GM21390 (cell line): ENCODE measurements at regions not wholly inside any gene's neighbourhood (a gene's known extent, or its start where the extent isn't known, plus 50 kb on each side); places are given as distances from the start of the nearest gene placed in this dataset.

Source experiments
- ATAC-seq: cut with Tn5 transposase; IDR thresholded peaks from one replicate; pipeline ENCODE4 v1.9.1; 2021; ENCODE audit not compliant: unreplicated experiment

DNA sequence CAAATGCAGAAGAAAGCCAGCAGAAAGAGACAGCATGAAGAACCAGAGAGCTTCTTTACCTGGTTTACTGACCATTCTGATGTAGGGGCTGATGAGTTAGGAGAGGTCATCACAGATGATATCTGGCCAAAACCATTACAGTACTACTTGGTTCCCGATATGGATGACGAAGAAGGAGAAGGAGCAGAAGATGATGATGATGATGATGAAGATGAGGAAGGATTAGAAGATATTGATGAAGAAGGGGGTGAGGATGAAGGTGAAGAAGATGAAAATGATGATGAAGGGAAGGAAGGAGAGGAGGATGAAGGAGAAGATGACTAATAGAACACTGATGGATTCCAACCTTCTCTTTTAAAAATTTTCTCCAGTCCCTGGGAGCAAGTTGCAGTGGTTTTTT is 178.2 kb upstream of the CRY1 start:
- ATAC-seq, result no peak

GRCh38 chr12:107275530-107275929 is 182.2 kb upstream of the CRY1 start:
- ATAC-seq, result no peak

DNA sequence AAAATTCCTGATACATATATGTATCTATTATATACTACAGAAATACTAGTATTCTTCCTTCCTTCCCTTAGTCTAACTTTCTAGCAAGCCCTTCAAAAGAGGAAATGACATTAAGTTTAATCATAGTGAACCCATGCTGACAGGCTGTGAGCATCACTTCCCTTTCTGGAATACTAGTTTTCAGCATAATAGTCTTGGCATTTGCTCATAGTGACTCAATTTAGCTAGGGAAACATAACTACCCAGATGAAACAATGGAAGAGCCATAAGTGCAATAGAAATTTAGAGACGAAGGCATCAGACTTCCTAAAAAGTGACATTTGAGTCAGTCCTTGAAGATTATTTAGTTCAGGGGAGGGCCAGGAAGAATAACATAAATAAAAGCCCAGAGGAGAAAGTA is 184.5 kb upstream of the CRY1 start:
- ATAC-seq, result no peak

DNA sequence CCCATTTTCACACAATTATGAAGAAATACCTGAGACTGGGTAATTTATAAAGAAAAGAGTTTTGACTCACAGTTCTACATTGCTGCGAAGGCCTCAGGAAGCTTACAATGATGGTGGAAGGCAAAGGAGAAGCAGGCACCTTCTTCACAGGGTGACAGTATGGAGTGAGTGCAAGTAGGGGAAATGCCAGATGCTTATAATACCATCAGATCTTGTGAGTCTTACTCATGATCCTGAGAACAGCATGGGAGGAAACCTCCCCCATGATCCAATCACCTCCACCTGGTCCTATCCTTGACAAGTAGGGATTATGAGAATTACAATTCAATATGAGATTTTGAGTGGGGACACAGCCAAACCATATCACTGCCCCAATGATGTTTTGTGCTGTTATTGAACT is 189.3 kb upstream of the CRY1 start:
- ATAC-seq, result no peak

- no peak for ATAC-seq
Observed at GRCh38 chr12:107283652-107284051, 190.3 kb upstream of the CRY1 start.

DNA sequence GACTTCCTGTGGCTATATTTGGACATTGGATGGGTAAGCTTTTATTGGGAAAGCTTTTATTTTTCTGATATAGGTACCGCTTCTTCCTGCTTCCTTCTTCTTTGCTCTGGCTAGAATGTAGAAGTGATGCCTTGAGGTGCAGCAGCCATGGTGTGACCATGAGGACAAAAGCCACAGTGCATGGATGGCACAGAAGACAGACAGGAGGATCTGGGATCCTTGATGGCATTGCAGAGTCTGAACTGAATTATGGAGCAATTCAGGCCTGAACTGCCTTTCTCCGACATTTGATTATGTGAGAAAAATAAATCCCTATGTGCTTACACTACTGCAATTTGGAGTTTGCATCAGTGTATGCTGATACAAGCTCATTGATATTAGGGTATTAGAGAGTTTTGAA is 191.3 kb upstream of the CRY1 start:
- no peak for ATAC-seq

GRCh38 chr12:107287436-107288413 is 194.4 kb upstream of the CRY1 start:
- ATAC-seq, result no peak

DNA sequence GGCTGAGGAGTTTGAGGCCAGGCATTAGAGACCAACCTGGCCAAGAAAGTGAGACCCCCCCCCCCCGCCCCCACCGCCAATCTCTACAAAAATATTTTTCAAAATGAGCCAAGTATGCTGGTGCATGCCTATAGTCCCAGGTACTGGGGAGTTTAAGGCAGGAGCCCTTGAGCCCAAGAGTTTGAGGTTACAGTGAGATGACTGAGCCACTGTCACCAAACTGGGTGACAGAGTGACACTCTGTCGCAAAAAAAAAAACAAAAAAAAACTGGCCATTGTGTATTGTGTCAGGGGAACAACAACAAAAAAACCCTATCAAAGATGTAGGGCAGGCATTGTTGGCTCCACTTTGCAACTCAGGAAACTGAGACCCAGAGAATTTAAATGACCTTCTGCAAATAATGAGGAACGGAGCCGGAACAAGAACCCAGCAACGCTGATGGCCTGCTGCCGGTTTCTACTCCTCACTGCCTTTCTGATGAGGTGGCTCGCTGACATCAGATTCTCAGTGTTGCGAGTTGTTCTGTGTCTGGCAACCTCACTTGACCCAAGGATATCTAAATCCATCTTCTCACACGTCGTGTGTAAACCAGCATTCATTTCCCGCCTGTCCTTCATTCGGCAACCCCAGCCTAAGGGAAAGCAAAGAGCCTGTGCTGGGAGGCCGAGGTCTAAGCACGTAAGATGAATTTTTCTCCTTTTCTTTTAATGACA is 195.2 kb upstream of the CRY1 start:
- no peak for ATAC-seq

GRCh38 chr12:107291018-107291417 is 197.7 kb upstream of the CRY1 start:
- no peak for ATAC-seq

DNA sequence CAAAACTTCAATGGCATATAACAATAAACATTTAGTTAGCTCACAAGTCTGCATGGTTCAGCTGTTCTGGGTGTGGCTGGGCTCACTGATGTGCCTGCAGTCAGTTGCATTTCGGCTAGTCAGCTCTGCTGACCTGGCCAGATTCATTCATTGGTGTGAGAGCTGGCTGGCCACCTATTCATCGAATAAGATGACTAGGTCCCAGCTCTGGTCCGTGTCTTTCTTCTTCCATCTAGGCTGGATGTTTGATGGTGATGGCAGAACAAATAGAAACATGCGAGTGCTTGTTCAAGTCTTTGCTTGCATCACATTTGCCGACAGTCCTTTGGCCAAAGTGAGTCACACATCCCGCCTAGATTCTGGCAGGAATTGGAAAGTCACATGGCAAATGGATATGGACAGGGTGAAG is 203.3 kb upstream of the CRY1 start:
- no peak for ATAC-seq

DNA sequence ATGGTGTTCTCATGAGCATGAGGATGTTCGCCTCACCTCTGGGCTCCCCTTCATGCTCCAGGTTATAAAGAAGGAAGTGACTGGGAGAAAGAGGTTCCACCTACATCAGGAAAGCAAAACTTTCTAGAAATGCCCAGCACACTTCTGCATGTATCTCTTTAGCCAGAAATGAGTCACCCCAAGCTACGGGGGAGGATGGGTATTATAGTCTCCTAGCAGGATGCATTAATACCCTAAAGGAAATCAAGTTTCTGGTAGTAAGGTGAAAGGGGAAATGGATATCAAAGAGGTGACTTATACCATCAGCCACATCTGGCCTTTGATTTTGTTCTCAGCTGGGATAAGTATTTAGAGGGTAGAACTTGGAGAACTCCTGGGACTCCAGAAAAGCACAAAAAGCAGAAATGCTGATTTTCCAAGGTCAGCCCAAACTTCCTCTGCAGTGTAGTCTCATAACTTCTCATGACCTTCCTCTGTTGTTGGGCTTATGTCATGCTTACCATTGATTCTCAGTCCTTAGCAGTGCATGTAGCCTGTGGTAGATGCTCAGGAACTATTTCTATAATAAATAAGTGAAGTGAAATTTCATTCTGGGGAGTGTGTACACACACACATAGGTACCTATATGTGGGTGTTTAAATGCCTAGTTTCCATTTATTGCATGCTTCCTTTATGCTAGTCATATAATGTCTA is 209.4 kb upstream of the CRY1 start:
- no peak for ATAC-seq

DNA sequence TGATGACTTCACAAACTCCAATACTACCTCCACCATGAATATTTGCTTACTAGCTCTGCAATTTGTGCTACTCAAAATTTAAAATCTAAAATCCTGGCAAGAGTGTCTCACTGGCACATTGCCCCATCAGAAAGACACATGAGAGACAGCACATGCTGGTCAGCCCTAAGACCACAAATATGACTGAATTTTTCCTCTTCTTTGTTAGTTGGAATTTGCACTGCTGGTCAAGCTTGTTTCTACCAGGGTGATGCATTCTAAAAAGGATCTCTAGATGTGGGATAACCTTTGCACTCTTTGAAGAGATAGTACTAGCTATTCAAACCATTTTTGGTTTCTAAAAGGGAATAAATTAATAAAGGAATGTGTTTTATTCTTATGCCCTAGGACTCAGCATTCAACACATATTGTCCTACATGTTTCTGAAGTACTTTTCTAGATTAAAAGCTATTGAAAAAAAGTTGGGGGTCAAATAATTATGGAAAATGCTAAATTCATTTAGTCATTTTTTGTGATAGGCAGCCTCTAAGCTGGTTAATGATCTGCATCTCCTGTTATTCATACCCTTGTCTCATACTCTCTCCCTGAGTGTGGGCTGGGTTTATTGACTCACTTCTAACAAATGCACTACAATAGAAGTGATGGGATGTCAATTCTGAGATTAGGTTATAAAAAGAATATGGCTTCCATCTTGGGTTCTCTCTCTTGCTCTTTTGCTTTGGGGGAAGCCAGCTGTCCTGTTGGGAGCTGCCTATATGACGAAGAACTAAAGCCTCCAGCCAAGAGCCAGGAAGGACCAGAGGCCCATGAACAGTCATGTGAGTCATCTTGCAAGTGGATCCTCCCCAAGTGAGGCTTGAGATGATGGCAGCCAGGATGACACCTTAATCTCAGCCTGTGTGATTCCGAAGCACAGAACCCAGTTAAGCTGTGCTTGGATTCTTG is 211.5 kb upstream of the CRY1 start:
- no peak for ATAC-seq

DNA sequence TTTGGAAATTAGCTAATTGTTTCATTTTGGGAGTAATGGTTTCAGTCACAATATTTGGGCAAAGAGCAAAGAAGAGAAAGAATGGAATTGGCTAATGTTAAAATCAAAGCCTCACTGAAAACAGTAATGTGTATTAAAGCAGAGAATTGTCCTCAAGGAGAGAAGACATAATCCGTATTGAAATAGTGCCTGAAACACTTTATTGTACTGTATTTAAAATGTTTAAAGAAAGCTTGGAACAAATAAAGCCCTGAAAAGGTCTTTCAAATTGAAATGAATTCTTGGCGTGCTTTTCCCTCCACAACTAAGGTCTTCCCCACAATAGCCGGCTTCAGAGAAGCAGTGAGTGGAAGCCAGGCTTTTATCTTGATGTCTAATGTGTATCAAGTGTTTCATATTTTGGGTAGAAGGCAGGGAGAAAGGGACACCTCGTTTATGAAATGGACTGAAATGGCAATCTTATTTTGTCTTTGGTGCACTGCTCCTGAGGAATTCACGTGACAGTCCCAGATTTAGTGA is 212.9 kb upstream of the CRY1 start:
- ATAC-seq, result no peak

GRCh38 chr12:107308310-107308709 is 215.0 kb upstream of the CRY1 start:
- no peak for ATAC-seq

- ATAC-seq, result no peak
Observed at GRCh38 chr12:107309020-107309419, 215.7 kb upstream of the CRY1 start.

- no peak for ATAC-seq
Observed at GRCh38 chr12:107310621-107311020, 217.3 kb upstream of the CRY1 start.

DNA sequence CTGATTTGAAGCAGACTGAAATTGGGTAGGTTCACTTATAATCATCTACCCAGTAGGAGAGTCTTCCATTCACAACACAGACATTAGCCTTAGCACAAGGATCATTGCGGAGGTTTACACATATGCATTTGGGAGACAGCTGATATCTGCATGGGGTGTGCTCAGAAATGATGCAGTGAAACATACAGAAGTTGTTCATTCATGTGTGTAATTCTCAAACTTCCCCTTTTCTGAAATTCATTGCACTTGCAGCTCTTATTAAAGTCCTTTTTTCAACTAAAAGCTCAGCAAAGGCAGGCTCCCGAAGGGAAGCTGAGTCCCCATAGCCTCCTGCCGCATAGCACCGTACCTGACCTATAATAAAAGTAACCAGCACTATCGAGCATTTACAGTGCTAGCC is 218.3 kb upstream of the CRY1 start:
- ATAC-seq, result no peak

GRCh38 chr12:107317751-107318555 is 224.6 kb upstream of the CRY1 start:
- ATAC-seq, result no peak

GRCh38 chr12:107318556-107318805 is 225.1 kb upstream of the CRY1 start:
- no peak for ATAC-seq
